H9 (cell line): ENCODE measurements at regions not wholly inside any gene's neighbourhood (a gene's known extent, or its start where the extent isn't known, plus 50 kb on each side); places are given as distances from the start of the nearest gene placed in this dataset.

ENCODE experiments used
- DNase-seq: peaks from one replicate; pipeline ENCODE4 v3.0.0-alpha.2; 2017
- H2AFZ ChIP-seq: one replicate; pipeline ENCODE4 v1.6.1; 2013; ENCODE audit warnings: mild to moderate bottlenecking, low read length, control low read depth, moderate library complexity
- H2AK5ac ChIP-seq: 2 replicates; pipeline ENCODE4 v1.6.1; 2013; ENCODE audit warnings: low read length, control low read depth, mixed read lengths; ENCODE audit not compliant: insufficient read length
- H2BK120ac ChIP-seq: one replicate; pipeline ENCODE4 v1.6.1; 2013; ENCODE audit warnings: low read depth, mild to moderate bottlenecking, low read length, control low read depth, inconsistent platforms; ENCODE audit not compliant: poor library complexity, severe bottlenecking
- H2BK12ac ChIP-seq: 2 replicates; pipeline ENCODE4 v1.6.1; 2013; ENCODE audit warnings: low read length, control low read depth, mixed read lengths, low read depth; ENCODE audit not compliant: insufficient read length
- H2BK15ac ChIP-seq: 2 replicates; pipeline ENCODE4 v1.6.1; 2013; ENCODE audit warnings: low read depth, low read length, control low read depth
- H2BK20ac ChIP-seq: one replicate; pipeline ENCODE4 v1.6.1; 2013; ENCODE audit warnings: low read depth, mild to moderate bottlenecking, low read length, control low read depth, inconsistent platforms; ENCODE audit not compliant: poor library complexity, severe bottlenecking
- H2BK5ac ChIP-seq: 2 replicates; pipeline ENCODE4 v1.6.1; 2013; ENCODE audit warnings: low read length, control low read depth, mixed read lengths; ENCODE audit not compliant: insufficient read length
- H3K14ac ChIP-seq: 2 replicates; pipeline ENCODE4 v1.6.1; 2013; ENCODE audit warnings: low read length, control low read depth; ENCODE audit not compliant: insufficient read depth
- H3K18ac ChIP-seq: 2 replicates; pipeline ENCODE4 v1.6.1; 2013; ENCODE audit warnings: low read depth, mild to moderate bottlenecking, mixed read lengths, low read length, control low read depth; ENCODE audit not compliant: insufficient read length
- H3K23ac ChIP-seq: 2 replicates; pipeline ENCODE4 v1.6.1; 2013; ENCODE audit warnings: low read length, control low read depth, mixed read lengths, low read depth; ENCODE audit not compliant: insufficient read length
- H3K23me2 ChIP-seq: 2 replicates; pipeline ENCODE4 v1.6.1; 2013; ENCODE audit warnings: low read depth, mild to moderate bottlenecking, mixed read lengths, low read length, control low read depth; ENCODE audit not compliant: insufficient read length, poor library complexity, severe bottlenecking
- H3K27ac ChIP-seq: 2 replicates; pipeline ENCODE4 v1.5.1; 2013; ENCODE audit warnings: low read length, control low read depth, mixed read lengths, low read depth; ENCODE audit not compliant: insufficient read length
- H3K27me3 ChIP-seq: 2 replicates; pipeline ENCODE4 v1.6.1; 2013; ENCODE audit warnings: low read length, control low read depth, inconsistent platforms; ENCODE audit not compliant: insufficient read depth
- H3K4ac ChIP-seq: 2 replicates; pipeline ENCODE4 v1.6.1; 2013; ENCODE audit warnings: low read depth, mild to moderate bottlenecking, control low read depth, inconsistent platforms, low read length, moderate library complexity
- H3K4me1 ChIP-seq: 2 replicates; pipeline ENCODE4 v1.6.1; 2013; ENCODE audit warnings: low read length, control low read depth, inconsistent platforms; ENCODE audit not compliant: insufficient read depth
- H3K4me2 ChIP-seq: 2 replicates; pipeline ENCODE4 v1.6.1; 2013; ENCODE audit warnings: low read length, control low read depth, mixed read lengths; ENCODE audit not compliant: insufficient read length, insufficient read depth
- H3K56ac ChIP-seq: 2 replicates; pipeline ENCODE4 v1.6.1; 2013; ENCODE audit warnings: low read depth, mild to moderate bottlenecking, mixed read lengths, low read length, control low read depth; ENCODE audit not compliant: insufficient read length
- H3K79me1 ChIP-seq: 2 replicates; pipeline ENCODE4 v1.6.1; 2013; ENCODE audit warnings: low read depth, mild to moderate bottlenecking, moderate library complexity, low read length, control low read depth, inconsistent platforms; ENCODE audit not compliant: insufficient read depth, poor library complexity, severe bottlenecking
- H3K79me2 ChIP-seq: 2 replicates; pipeline ENCODE4 v1.6.1; 2013; ENCODE audit warnings: low read length, control low read depth, inconsistent platforms; ENCODE audit not compliant: insufficient read depth
- H3K9ac ChIP-seq: 2 replicates; pipeline ENCODE4 v1.6.1; 2013; ENCODE audit warnings: low read length, control low read depth, mixed read lengths; ENCODE audit not compliant: insufficient read length; ENCODE audit errors: extremely low read depth
- H3K9me3 ChIP-seq: one replicate; pipeline ENCODE4 v1.6.1; 2013; ENCODE audit warnings: low read depth, low read length, inconsistent platforms; ENCODE audit not compliant: control insufficient read depth
- H3T11ph ChIP-seq: one replicate; pipeline ENCODE4 v1.6.1; 2013; ENCODE audit warnings: mild to moderate bottlenecking, low read length, control low read depth, inconsistent platforms
- H4K20me1 ChIP-seq: one replicate; pipeline ENCODE4 v1.6.1; 2013; ENCODE audit not compliant: control insufficient read depth, insufficient read length, insufficient read depth
- H4K5ac ChIP-seq: 2 replicates; pipeline ENCODE4 v1.6.1; 2013; ENCODE audit warnings: low read depth, mild to moderate bottlenecking, mixed read lengths, low read length, control low read depth; ENCODE audit not compliant: insufficient read length
- H4K8ac ChIP-seq: replicated peaks from 2 replicates; pipeline ENCODE4 v1.6.1; 2013; ENCODE audit warnings: low read length, control low read depth, mixed read lengths, low read depth; ENCODE audit not compliant: insufficient read length
- H4K91ac ChIP-seq: 2 replicates; pipeline ENCODE4 v1.6.1; 2013; ENCODE audit warnings: low read depth, mild to moderate bottlenecking, moderate library complexity, mixed read lengths, low read length, control low read depth; ENCODE audit not compliant: insufficient read length
- H3K27ac Mint-ChIP-seq, 3 experiments: 2 replicates in 2 of 3; 3 replicates in 1 of 3; pipeline ENCODE4 v1.8.0; 2020 to 2021; ENCODE audit warnings: mixed read lengths in 3 of 3, mild to moderate bottlenecking in 1 of 3, moderate library complexity in 1 of 3
- H3K27me3 Mint-ChIP-seq: 2 replicates; pipeline ENCODE4 v1.8.0; 2021; ENCODE audit warnings: low read depth, mild to moderate bottlenecking, moderate library complexity, mixed read lengths
- H3K36me3 Mint-ChIP-seq, 3 experiments: 2 replicates in 2 of 3; 3 replicates in 1 of 3; pipeline ENCODE4 v1.8.0; 2020 to 2021; ENCODE audit warnings: low read depth in 3 of 3, mixed read lengths in 3 of 3; ENCODE audit not compliant: insufficient read depth in 1 of 3
- H3K4me1 Mint-ChIP-seq, 2 experiments: 2 replicates each; pipeline ENCODE4 v1.8.0; 2020; ENCODE audit warnings: mixed read lengths in 2 of 2
- H3K4me3 Mint-ChIP-seq, 2 experiments: 2 replicates in 1 of 2; 3 replicates in 1 of 2; pipeline ENCODE4 v1.8.0; 2020 to 2021; ENCODE audit warnings: mild to moderate bottlenecking in 2 of 2, mixed read lengths in 2 of 2, moderate library complexity in 1 of 2
- H3K9me3 Mint-ChIP-seq, 2 experiments: 2 replicates in 1 of 2; 3 replicates in 1 of 2; pipeline ENCODE4 v1.8.0; 2020; ENCODE audit warnings: mild to moderate bottlenecking in 2 of 2, mixed read lengths in 2 of 2, moderate library complexity in 1 of 2
- WGBS: extraction: QIAGEN DNeasy Blood & Tissue Kit; methylation state at CpG from one replicate; pipeline ENCODE4 v1.1.7; 2013; ENCODE audit warnings: missing lambda C conversion rate, low lambda C conversion rate, mixed read lengths; ENCODE audit not compliant: insufficient read length; ENCODE audit errors: extremely low coverage; 5-methylcytosine and 5-hydroxymethylcytosine counted together
- TF ChIP-seq, protein P1 (sequence below): fragments of 200-600 bp; sonication (generic); conservative IDR thresholded peaks from 3 replicates; pipeline ENCODE4 v1.8.0; 2021; ENCODE audit warnings: antibody characterized with exemption, mild to moderate bottlenecking

DNA sequence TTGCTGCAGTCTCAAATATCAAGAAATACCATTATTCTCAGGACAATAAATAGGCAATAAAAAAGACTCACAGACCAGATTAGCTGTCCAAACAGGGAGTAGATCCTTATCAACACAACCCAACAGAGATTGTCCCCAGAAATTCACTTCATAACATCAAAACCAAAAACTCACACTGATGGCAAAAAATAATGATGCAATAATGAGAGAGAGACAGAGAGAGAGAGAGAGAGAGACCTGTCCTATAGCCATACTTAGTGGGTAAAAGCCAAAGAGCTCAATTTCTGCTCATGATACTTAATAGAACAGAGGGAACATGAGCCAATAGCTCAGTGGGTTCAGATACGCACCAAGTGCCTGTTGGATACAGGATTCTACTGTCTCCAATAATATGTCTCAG is 244.5 kb downstream of the FAM72C start:
- Histone ChIP-seq H3K79me1 (no peaks in the 10 kb centered on the region), H3K23me2 (no peaks in the 10 kb centered on the region), H3K79me2 (no peaks in the 10 kb centered on the region), H2AFZ (no peak overlapping the region), H2AK5ac (no peak overlapping the region), H3T11ph (no peak overlapping the region), H3K56ac (no peak overlapping the region), H3K9me3 (peaks cover 31% of the 10 kb centered on the region), H2BK20ac (no peak overlapping the region), H2BK15ac (no peak overlapping the region), H3K27ac (no peak overlapping the region), H2BK12ac (no peak overlapping the region), H3K14ac (no peak overlapping the region), H4K20me1 (no peaks in the 10 kb centered on the region), H3K23ac (no peak overlapping the region), H2BK120ac (no peak overlapping the region), H3K4ac (no peak overlapping the region), H4K91ac (no peak overlapping the region), H4K8ac (no peak overlapping the region), H2BK5ac (no peak overlapping the region), H4K5ac (no peak overlapping the region), H3K4me2 (no peak overlapping the region), H3K27me3 (no peaks in the 10 kb centered on the region), H3K4me1 (no peaks in the 10 kb centered on the region), H3K18ac (no peak overlapping the region), H3K9ac (no peak overlapping the region)
- peaks cover 2% of the 10 kb centered on the region; the same call in 1 of the 2 replicates for H3K27me3 Mint-ChIP-seq
- H3K36me3 Mint-ChIP-seq = peaks cover 3 to 13% (median 5%) of the 10 kb centered on the region in 3 experiments; a peak in 5 of 7 replicates
- peaks cover 52 to 56% of the 10 kb centered on the region in 2 experiments for H3K9me3 Mint-ChIP-seq
- H3K27ac Mint-ChIP-seq = no peak overlapping the region
- TF ChIP-seq, protein P1, sequence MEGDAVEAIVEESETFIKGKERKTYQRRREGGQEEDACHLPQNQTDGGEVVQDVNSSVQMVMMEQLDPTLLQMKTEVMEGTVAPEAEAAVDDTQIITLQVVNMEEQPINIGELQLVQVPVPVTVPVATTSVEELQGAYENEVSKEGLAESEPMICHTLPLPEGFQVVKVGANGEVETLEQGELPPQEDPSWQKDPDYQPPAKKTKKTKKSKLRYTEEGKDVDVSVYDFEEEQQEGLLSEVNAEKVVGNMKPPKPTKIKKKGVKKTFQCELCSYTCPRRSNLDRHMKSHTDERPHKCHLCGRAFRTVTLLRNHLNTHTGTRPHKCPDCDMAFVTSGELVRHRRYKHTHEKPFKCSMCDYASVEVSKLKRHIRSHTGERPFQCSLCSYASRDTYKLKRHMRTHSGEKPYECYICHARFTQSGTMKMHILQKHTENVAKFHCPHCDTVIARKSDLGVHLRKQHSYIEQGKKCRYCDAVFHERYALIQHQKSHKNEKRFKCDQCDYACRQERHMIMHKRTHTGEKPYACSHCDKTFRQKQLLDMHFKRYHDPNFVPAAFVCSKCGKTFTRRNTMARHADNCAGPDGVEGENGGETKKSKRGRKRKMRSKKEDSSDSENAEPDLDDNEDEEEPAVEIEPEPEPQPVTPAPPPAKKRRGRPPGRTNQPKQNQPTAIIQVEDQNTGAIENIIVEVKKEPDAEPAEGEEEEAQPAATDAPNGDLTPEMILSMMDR = no peak
- H3K4me3 Mint-ChIP-seq = no peak overlapping the region
- no CpG with 5 or more reads among the region's 1 CpG for WGBS
- H3K4me1 Mint-ChIP-seq = no peaks in the 10 kb centered on the region
- DNase-seq = no peak
